Astrocyte of the cerebellum (primary cell): ENCODE measurements at regions not wholly inside any gene's neighbourhood (a gene's known extent, or its start where the extent isn't known, plus 50 kb on each side); places are given as distances from the start of the nearest gene placed in this dataset.
"Not testable (repeated sequence)": the region's sequence is repeated elsewhere in the genome, so short reads cannot be mapped to it uniquely, and the experiment has no call there.

Experiments used
- DNase-seq: peaks from one replicate; pipeline ENCODE4 v3.0.0-alpha.2; 2011; ENCODE audit warnings: low read depth
- H3K4me3 ChIP-seq: 2 replicates; pipeline ENCODE4 v1.5.1; 2011; ENCODE audit warnings: mild to moderate bottlenecking, low read depth, low read length, moderate library complexity
- in situ Hi-C: cut with HindIII; loops from 2 replicates; pipeline ENCODE4 v1.10.0; 2017; ENCODE audit warnings: low sequenced_read_pairs
- TF ChIP-seq, protein P1 (sequence below): IDR thresholded peaks from 2 replicates; pipeline ENCODE4 v1.5.1; 2012; ENCODE audit warnings: low read length, low read depth, moderate library complexity, mild to moderate bottlenecking; ENCODE audit errors: missing control alignments

DNA sequence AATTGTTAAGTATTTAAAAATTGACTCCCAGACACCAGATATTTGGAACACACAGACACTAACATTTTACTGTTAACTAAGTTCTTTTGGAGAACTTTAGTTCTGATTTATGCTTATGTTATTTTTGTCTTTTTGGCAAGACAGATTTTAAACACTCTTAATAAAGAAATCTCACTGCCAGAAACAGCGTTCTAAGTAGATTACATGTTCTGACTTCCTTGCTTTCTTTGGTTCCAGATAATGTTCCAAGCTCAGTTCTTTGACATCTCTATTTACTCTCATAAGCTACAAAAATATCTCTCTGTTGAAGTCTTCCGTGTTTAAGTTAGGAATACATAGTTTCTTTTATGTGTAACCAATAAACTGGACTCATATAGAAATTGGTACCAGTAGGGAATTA is 1699.6 kb downstream of the OTOL1 start:
- TF ChIP-seq, protein P1, sequence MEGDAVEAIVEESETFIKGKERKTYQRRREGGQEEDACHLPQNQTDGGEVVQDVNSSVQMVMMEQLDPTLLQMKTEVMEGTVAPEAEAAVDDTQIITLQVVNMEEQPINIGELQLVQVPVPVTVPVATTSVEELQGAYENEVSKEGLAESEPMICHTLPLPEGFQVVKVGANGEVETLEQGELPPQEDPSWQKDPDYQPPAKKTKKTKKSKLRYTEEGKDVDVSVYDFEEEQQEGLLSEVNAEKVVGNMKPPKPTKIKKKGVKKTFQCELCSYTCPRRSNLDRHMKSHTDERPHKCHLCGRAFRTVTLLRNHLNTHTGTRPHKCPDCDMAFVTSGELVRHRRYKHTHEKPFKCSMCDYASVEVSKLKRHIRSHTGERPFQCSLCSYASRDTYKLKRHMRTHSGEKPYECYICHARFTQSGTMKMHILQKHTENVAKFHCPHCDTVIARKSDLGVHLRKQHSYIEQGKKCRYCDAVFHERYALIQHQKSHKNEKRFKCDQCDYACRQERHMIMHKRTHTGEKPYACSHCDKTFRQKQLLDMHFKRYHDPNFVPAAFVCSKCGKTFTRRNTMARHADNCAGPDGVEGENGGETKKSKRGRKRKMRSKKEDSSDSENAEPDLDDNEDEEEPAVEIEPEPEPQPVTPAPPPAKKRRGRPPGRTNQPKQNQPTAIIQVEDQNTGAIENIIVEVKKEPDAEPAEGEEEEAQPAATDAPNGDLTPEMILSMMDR = no peak
- no peak overlapping the region for H3K4me3 ChIP-seq
- no peak for DNase-seq
- in situ Hi-C loops = no loop called here

GRCh38 chr3:163185721-163186350 is 1689.2 kb downstream of the OTOL1 start:
- H3K4me3 ChIP-seq = no peak overlapping the region
- no peak for DNase-seq
- TF ChIP-seq, protein P1 = no peak
- in situ Hi-C loops = no loop called here

GRCh38 chr3:163175970-163176369 is 1679.4 kb downstream of the OTOL1 start:
- H3K4me3 ChIP-seq = no peak overlapping the region
- no peak for DNase-seq
- TF ChIP-seq, protein P1 = no peak
- in situ Hi-C loops = loop anchor here (10.0 kb wide), 1 partner anchor 61 kb away; no protein-coding TSS in a partner anchor

DNA sequence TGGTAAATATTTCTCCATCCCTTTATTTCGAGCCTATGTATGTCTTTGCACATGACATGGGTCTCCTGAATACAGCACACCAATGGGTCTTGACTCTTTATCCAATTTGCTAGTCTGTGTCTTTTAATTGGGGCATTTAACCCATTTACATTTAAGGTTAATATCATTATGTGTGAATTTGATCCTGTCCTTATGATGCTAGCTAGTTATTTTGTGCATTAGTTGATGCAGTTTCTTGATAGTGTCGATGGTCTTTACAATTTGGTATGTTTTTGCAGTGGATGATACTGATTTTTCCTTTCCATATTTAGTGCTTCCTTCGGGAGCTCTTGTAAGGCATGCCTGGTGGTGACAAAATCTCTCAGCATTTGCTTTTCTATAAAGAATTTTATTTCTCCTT is 1675.9 kb downstream of the OTOL1 start:
- in situ Hi-C loops = loop anchor here (10.0 kb wide), 1 partner anchor 58 kb away; no protein-coding TSS in a partner anchor
- not testable (repeated sequence) for DNase-seq

DNA sequence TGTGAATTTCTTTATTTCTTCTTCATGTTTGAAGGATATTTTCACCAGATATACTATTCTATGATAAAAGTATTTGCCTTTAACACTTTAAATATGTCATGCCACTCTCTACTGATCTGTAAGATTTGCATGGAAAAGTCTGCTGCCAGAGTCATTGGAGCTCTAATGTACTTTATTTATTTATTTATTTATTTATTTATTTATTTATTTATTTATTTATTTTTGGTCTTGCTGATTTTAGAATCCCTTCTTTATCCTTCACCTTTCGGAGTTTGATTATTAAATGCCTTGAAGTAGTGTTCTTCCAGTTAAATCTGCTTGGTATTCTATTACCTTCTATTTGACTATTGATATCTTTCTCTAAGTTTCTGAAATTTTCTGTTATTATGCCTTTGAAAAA is 1669.6 kb downstream of the OTOL1 start:
- H3K4me3 ChIP-seq = no peak overlapping the region
- in situ Hi-C loops = no loop called here
- no peak for DNase-seq
- TF ChIP-seq, protein P1 = no peak

More for the DNA sequence above, 1675.9 kb downstream of the OTOL1 start:
- not testable (repeated sequence) for H3K4me3 ChIP-seq

- TF ChIP-seq, protein P1 = no peak
- in situ Hi-C loops = no loop called here
These were observed 1662.7 kb downstream of the OTOL1 start for GRCh38 chr3:163159306-163159705.

DNA sequence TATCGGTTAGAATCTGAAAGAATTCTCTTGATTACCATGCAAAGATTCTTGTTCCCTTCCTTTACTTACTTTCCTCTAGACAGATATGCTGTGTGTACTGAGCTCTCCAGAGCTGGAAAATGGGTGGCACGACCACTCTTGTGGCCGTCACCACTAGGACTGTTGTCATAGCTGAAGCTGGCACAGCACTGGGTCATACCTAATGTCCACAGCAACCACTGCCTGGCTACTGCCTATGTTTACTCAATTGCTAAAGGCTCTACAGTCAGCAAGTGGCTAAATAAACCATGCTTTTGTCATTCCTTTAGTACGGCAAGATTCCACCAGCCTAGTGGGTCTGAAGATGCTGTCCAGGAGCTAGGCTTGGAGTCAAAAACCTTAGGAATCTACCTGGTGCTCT is 1643.0 kb downstream of the OTOL1 start:
- DNase-seq = no peak
- H3K4me3 ChIP-seq = no peak overlapping the region
- in situ Hi-C loops = no loop called here
- TF ChIP-seq, protein P1 = no peak

More at GRCh38 chr3:163159306-163159705, 1662.7 kb downstream of the OTOL1 start:
- H3K4me3 ChIP-seq = no peak overlapping the region
- no peak for DNase-seq
